ENCODE measurements at regions not wholly inside any gene's neighbourhood (a gene's known extent, or its start where the extent isn't known, plus 50 kb on each side); places are given as distances from the start of the nearest gene placed in this dataset.

DNA sequence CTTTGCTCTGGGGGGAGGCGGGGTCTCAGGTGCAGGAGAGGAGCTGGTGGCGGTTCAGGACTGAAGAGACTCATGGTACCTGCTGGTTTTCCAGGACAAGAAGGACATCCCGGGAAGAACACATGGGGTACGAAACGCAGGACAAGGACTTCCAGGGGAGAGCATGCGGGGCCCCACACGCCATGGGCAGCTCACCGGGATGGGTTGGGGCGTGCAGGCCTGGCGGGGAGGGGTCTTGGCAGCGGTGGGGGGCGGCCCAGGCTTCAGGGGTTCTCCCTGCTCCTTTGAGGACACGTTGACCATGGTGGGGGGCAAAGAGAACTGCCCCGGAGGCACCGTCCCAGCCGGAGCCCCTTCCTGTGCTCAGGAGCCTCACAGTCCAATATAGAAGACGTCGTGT, 673.2 kb downstream of the BRD1 start:
- TF ChIP-seq, protein P1, sequence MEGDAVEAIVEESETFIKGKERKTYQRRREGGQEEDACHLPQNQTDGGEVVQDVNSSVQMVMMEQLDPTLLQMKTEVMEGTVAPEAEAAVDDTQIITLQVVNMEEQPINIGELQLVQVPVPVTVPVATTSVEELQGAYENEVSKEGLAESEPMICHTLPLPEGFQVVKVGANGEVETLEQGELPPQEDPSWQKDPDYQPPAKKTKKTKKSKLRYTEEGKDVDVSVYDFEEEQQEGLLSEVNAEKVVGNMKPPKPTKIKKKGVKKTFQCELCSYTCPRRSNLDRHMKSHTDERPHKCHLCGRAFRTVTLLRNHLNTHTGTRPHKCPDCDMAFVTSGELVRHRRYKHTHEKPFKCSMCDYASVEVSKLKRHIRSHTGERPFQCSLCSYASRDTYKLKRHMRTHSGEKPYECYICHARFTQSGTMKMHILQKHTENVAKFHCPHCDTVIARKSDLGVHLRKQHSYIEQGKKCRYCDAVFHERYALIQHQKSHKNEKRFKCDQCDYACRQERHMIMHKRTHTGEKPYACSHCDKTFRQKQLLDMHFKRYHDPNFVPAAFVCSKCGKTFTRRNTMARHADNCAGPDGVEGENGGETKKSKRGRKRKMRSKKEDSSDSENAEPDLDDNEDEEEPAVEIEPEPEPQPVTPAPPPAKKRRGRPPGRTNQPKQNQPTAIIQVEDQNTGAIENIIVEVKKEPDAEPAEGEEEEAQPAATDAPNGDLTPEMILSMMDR (conservative IDR thresholded peaks at IDR 0.05; ENCODE audit: low read depth, low read length) = no peak
- TF ChIP-seq, protein P2, sequence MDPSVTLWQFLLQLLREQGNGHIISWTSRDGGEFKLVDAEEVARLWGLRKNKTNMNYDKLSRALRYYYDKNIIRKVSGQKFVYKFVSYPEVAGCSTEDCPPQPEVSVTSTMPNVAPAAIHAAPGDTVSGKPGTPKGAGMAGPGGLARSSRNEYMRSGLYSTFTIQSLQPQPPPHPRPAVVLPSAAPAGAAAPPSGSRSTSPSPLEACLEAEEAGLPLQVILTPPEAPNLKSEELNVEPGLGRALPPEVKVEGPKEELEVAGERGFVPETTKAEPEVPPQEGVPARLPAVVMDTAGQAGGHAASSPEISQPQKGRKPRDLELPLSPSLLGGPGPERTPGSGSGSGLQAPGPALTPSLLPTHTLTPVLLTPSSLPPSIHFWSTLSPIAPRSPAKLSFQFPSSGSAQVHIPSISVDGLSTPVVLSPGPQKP (IDR thresholded peaks at IDR 0.05; ENCODE audit: borderline replicate concordance, low read depth, low read length) = no peak
- TF ChIP-seq BHLHE40 (IDR thresholded peaks at IDR 0.05; ENCODE audit: low read depth, low read length) (no peak), MAZ (IDR thresholded peaks at IDR 0.05; ENCODE audit: borderline replicate concordance, low read depth, low read length) (no peak), SMC3 (IDR thresholded peaks at IDR 0.05; ENCODE audit: low read depth, low read length) (no peak), CEBPB (IDR thresholded peaks at IDR 0.05; ENCODE audit: low read depth, low read length) (no peak), POLR2A (IDR thresholded peaks at IDR 0.05; ENCODE audit: low read depth, low read length) (no peak), RFX5 (IDR thresholded peaks at IDR 0.05; ENCODE audit: low read depth, low read length) (no peak), NFE2L2 (IDR thresholded peaks at IDR 0.05; ENCODE audit: low read depth, low read length) (no peak), RAD21 (IDR thresholded peaks at IDR 0.05; ENCODE audit: low read length) (no peak), RCOR1 (IDR thresholded peaks at IDR 0.05; ENCODE audit: insufficient replicate concordance, low read length) (no peak), CHD1 (IDR thresholded peaks at IDR 0.05; ENCODE audit: low read depth, low read length) (no peak)
- TF ChIP-seq, protein P3, sequence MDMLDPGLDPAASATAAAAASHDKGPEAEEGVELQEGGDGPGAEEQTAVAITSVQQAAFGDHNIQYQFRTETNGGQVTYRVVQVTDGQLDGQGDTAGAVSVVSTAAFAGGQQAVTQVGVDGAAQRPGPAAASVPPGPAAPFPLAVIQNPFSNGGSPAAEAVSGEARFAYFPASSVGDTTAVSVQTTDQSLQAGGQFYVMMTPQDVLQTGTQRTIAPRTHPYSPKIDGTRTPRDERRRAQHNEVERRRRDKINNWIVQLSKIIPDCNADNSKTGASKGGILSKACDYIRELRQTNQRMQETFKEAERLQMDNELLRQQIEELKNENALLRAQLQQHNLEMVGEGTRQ (IDR thresholded peaks at IDR 0.05; ENCODE audit: low read depth, low read length) = no peak

Measured in IMR-90 (cell line).